PC-9 (cell line): ENCODE measurements at regions not wholly inside any gene's neighbourhood (a gene's known extent, or its start where the extent isn't known, plus 50 kb on each side); places are given as distances from the start of the nearest gene placed in this dataset.
"Not testable (repeated sequence)": the region's sequence is repeated elsewhere in the genome, so short reads cannot be mapped to it uniquely, and the experiment has no call there.

Experiments used
- BruUV-seq: library from RNA; stranded (reverse); fragments of 400-500 nt; replicated peaks from 2 replicates; lab custom pipeline; 2021; lab: Mats Ljungman, UMichigan
- CTCF ChIA-PET: fragments of 300-600 bp; sonication (Branson Sonifier 250); formaldehyde crosslinking; loops from one replicate; lab custom pipeline; 2022; ENCODE audit warnings: antibody characterized with exemption; lab: Charles Lee
- POLR2A ChIA-PET: fragments of 300-600 bp; sonication (Branson Sonifier 250); formaldehyde crosslinking; loops from one replicate; lab custom pipeline; 2022; ENCODE audit warnings: antibody characterized with exemption; ENCODE audit not compliant: unreplicated experiment; lab: Charles Lee
- DNase-seq, 2 experiments: peaks; one replicate each; pipeline versions ENCODE4 v3.0.0 to v3.0.0-alpha.2; 2015 to 2022; ENCODE audit warnings: mixed read lengths in 1 of 2
- H2AFZ ChIP-seq: fragments of 200-600 bp; sonication (generic); 2 replicates; pipeline ENCODE4 v1.8.1; 2017; ENCODE audit warnings: antibody characterized with exemption
- H3F3A ChIP-seq: fragments of 200-600 bp; sonication (generic); 2 replicates; pipeline ENCODE4 v1.8.1; 2017; ENCODE audit warnings: antibody characterized with exemption, mild to moderate bottlenecking, low read depth; ENCODE audit not compliant: insufficient read depth
- H3K27ac ChIP-seq: fragments of 200-600 bp; sonication (generic); 2 replicates; pipeline ENCODE4 v1.6.1; 2016; ENCODE audit warnings: mixed run types
- H3K27me3 ChIP-seq: fragments of 200-600 bp; sonication (generic); 2 replicates; pipeline ENCODE4 v1.6.1; 2016; ENCODE audit warnings: low read depth, mixed run types; ENCODE audit not compliant: insufficient read depth
- H3K36me3 ChIP-seq: fragments of 200-600 bp; sonication (generic); 2 replicates; pipeline ENCODE4 v1.6.1; 2016; ENCODE audit warnings: low read depth, mixed run types
- H3K4me1 ChIP-seq: fragments of 200-600 bp; sonication (generic); replicated peaks from 2 replicates; pipeline ENCODE4 v1.6.1; 2016; ENCODE audit warnings: mixed run types; ENCODE audit not compliant: insufficient read depth
- H3K4me2 ChIP-seq: fragments of 200-600 bp; sonication (generic); 2 replicates; pipeline ENCODE4 v1.6.1; 2017; ENCODE audit warnings: mixed run types
- H3K4me3 ChIP-seq: fragments of 200-600 bp; sonication (generic); 2 replicates; pipeline ENCODE4 v1.6.1; 2016; ENCODE audit warnings: mixed run types
- H3K79me2 ChIP-seq: fragments of 200-600 bp; sonication (generic); 2 replicates; pipeline ENCODE4 v1.6.1; 2017; ENCODE audit warnings: low read depth, mixed run types
- H3K9me2 ChIP-seq: fragments of 200-600 bp; sonication (generic); 2 replicates; pipeline ENCODE4 v1.8.1; 2017; ENCODE audit warnings: mild to moderate bottlenecking; ENCODE audit not compliant: insufficient read depth
- H3K9me3 ChIP-seq: fragments of 200-600 bp; sonication (generic); 2 replicates; pipeline ENCODE4 v1.8.1; 2016; ENCODE audit warnings: low read depth; ENCODE audit not compliant: insufficient read depth
- H4K20me1 ChIP-seq: fragments of 200-600 bp; sonication (generic); 2 replicates; pipeline ENCODE4 v1.8.1; 2017; ENCODE audit not compliant: insufficient read depth
- intact Hi-C: fragments of 100-400 bp; cut with micrococcal nuclease; formaldehyde crosslinking; loops from one replicate; pipeline ENCODE4 v1.10.0; 2022; ENCODE audit not compliant: unreplicated experiment

DNA sequence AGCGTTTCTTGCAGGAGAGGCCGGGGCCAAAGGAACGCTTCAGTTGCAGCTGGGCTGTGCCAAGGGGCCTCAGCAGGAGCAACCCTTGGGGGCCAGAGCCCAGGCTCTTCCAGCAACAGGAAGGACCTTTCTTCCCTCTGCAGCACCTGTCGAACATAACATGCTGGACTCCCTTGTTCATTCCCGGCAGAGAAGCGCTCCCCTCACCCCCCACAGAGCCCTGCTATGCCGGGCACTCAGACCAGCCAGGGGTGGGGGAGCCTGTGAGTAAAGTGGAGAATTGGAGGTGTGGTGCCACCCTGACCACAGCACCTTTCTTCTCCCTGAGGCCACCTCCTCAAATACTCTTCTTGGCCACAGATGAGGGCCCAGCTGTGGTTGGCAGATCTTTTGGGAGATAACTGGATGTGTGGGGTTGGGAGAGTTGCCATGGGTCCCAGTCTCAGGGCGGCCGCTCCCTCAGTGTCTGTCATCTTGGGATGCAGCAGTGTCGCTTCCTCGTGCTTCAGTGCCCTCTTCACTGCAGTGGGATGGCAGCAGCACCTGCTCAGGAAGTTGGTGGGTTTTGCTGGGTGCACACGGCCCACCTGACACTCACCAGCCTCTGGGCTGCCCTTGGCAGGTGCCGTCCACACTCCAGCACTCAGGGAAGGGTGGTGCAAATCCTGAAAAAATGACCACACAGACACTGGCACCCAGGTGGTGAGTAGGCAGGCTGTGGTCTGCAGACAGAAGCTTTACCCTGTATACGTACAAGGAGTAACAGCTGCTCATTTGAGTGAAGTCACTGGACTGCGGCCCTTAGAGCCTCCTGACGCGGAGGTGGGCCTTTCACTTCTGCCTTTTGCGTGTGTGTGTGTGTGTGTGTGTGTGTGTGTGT lies 67.5 kb downstream of the NPIPB11 start:
- H3F3A ChIP-seq, H3K27me3 ChIP-seq, H3K4me2 ChIP-seq, H2AFZ ChIP-seq, H3K27ac ChIP-seq, H3K4me3 ChIP-seq, H4K20me1 ChIP-seq, H3K9me2 ChIP-seq, CTCF ChIA-PET, H3K9me3 ChIP-seq, DNase-seq, H3K79me2 ChIP-seq, H3K4me1 ChIP-seq, intact Hi-C loops, BruUV-seq, H3K36me3 ChIP-seq: not testable (repeated sequence)
- POLR2A ChIA-PET = interaction anchor here (0.6 kb wide), 1 partner anchor 30 kb away, joined by 5 read pairs; no protein-coding TSS in a partner anchor

DNA sequence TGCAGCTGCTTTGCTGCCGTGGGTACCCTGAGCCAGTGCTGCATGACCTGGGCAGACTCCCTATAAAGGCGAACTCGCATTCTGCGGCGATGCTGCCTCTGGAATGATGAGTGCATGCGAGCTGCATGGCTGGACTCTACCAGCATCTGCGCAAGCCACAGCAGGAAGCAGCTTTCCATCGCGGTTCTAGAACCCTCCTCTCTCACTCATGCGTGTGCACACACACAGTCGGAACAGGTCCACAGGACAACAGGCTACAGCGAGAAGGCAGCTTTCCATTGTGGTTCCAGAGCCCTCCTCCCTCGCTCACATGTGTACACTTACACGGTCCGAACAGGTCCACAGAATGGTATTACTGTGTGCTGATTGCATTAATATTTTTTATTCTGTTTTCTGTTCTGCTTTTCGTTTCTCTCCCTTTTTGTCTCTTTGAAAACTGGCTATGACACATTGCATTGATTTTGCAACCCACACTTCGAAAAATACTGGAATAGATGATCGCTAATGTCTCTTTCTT lies 69.1 kb downstream of the NPIPB11 start:
- H3K79me2 ChIP-seq, H3K27me3 ChIP-seq, POLR2A ChIA-PET, H3K9me2 ChIP-seq, H3K4me3 ChIP-seq, H4K20me1 ChIP-seq, H3K9me3 ChIP-seq, CTCF ChIA-PET, BruUV-seq, DNase-seq, H3K27ac ChIP-seq, H3K4me1 ChIP-seq, intact Hi-C loops, H3K4me2 ChIP-seq, H3K36me3 ChIP-seq, H3F3A ChIP-seq, H2AFZ ChIP-seq: not testable (repeated sequence)

GRCh38 chr16:29335549-29335846 lies 71.0 kb downstream of the NPIPB11 start:
- H3K27ac ChIP-seq, H3K36me3 ChIP-seq, POLR2A ChIA-PET, H3K9me2 ChIP-seq, H3K9me3 ChIP-seq, DNase-seq, H3K4me3 ChIP-seq, H3K79me2 ChIP-seq, intact Hi-C loops, CTCF ChIA-PET, BruUV-seq, H4K20me1 ChIP-seq, H2AFZ ChIP-seq, H3F3A ChIP-seq, H3K27me3 ChIP-seq, H3K4me1 ChIP-seq, H3K4me2 ChIP-seq: not testable (repeated sequence)

DNA sequence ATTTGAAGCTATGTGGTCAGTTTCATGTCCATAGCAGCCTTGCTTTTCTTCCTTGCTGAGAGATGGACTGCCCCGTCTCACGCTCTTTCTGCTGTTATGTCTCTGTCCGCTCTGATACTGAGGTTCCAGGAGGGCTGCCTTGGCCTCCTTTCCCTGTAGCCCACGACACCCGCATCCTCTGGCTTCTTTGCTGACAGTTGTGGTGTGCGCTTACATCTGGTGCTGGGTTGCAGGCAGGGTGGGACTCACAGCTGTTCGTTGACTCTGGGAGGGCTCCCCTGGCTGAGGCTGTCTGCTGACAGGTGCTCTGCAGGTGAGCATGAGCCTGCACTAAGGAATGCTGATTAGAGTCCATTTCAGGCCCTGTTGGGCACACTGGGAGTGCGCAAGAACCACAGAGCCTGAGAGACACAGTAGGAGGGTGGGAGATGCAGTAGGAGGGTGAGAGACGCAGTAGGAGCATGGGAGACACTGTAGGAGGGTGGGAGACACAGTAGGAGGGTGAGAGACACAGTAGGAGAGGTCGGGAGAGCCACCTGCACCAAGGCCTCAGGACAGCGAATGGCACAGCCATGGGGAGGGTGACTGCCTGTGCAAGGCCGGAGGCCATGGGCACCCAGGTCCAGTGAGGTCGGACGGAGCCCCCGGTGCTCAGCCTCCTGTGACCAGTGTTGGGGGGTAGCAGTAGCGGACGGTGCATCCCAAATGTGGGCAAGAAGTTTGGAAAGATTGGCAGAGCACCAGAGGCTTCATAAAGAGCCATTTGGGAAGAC lies 71.5 kb downstream of the NPIPB11 start:
- H3K36me3 ChIP-seq, BruUV-seq, H3K79me2 ChIP-seq, H3K27me3 ChIP-seq, H2AFZ ChIP-seq, intact Hi-C loops, DNase-seq, POLR2A ChIA-PET, CTCF ChIA-PET, H3K9me3 ChIP-seq, H3K27ac ChIP-seq, H3K9me2 ChIP-seq, H3K4me2 ChIP-seq, H3F3A ChIP-seq, H3K4me3 ChIP-seq, H3K4me1 ChIP-seq, H4K20me1 ChIP-seq: not testable (repeated sequence)

- BruUV-seq, H3K36me3 ChIP-seq, H3K27ac ChIP-seq, H3F3A ChIP-seq, POLR2A ChIA-PET, H3K79me2 ChIP-seq, H3K4me2 ChIP-seq, H4K20me1 ChIP-seq, H2AFZ ChIP-seq, H3K4me3 ChIP-seq, H3K27me3 ChIP-seq, DNase-seq, CTCF ChIA-PET, H3K9me2 ChIP-seq, intact Hi-C loops, H3K4me1 ChIP-seq, H3K9me3 ChIP-seq: not testable (repeated sequence)
These were observed 72.9 kb downstream of the NPIPB11 start for GRCh38 chr16:29333492-29334097.

- peaks cover 12% of the 10 kb centered on the region; the same call in 1 of the 2 replicates for H3K4me1 ChIP-seq
- H3K27me3 ChIP-seq, intact Hi-C loops, H3K9me2 ChIP-seq, H4K20me1 ChIP-seq, H3K4me3 ChIP-seq, H2AFZ ChIP-seq, DNase-seq, H3K27ac ChIP-seq, H3K36me3 ChIP-seq, H3F3A ChIP-seq, CTCF ChIA-PET, H3K4me2 ChIP-seq, BruUV-seq, H3K9me3 ChIP-seq, POLR2A ChIA-PET, H3K79me2 ChIP-seq: not testable (repeated sequence)
These were observed 75.9 kb downstream of the NPIPB11 start for GRCh38 chr16:29330623-29331022.

DNA sequence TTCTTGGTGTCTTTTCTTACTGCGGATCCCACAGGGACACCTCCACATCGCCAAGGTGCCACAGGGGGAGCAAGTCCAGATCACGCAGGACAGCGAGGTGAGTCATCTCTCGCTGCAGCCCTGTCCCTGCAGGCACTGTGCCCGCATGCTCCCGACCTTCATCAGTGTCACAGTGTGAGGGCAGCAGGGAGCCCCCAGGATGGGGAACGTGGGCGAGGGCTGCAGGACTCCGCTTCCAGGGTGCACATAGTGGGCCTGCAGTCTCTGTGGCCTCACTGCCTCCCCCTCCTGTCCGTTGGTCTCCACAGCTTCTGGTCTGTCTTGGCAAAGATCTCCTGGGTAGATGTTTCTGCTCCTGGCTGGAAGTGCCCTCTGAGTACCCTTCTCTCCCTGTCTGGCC lies 78.0 kb downstream of the NPIPB11 start:
- intact Hi-C loops, H3K4me3 ChIP-seq: not testable (repeated sequence)
- peak overlapping the region; percentile 59 for H3K4me2 ChIP-seq

More for the DNA sequence above, 78.0 kb downstream of the NPIPB11 start:
- H3K27ac ChIP-seq, H2AFZ ChIP-seq, POLR2A ChIA-PET, H3K27me3 ChIP-seq, H3K79me2 ChIP-seq, H3K9me3 ChIP-seq, H3F3A ChIP-seq, H3K9me2 ChIP-seq, H3K36me3 ChIP-seq, CTCF ChIA-PET, H4K20me1 ChIP-seq, BruUV-seq: not testable (repeated sequence)
- peak in 1 of 2 experiments; percentile 47 for DNase-seq
- peaks cover 12% of the 10 kb centered on the region; the same call in 1 of the 2 replicates for H3K4me1 ChIP-seq
